Thyroid gland (tissue), 4 donors: ENCODE measurements at regions not wholly inside any gene's neighbourhood (a gene's known extent, or its start where the extent isn't known, plus 50 kb on each side); places are given as distances from the start of the nearest gene placed in this dataset.

Experiments used
- POLR2A ChIP-seq, 2 donors: fragments of 450-650 bp; IDR thresholded peaks; one replicate each; pipeline ENCODE4 v1.6.1; 2017; ENCODE audit warnings: antibody characterized with exemption in 2 of 2, mild to moderate bottlenecking in 2 of 2, moderate library complexity in 1 of 2
- TF ChIP-seq, protein P1 (sequence below), 6 experiments: fragments of 200-600 bp in 3 of 6; fragments of 450-650 bp in 3 of 6; sonication (generic) in 3 of 6; IDR thresholded peaks; one replicate each; pipeline ENCODE4 v1.5.1; 2016 to 2019; ENCODE audit warnings: antibody characterized with exemption in 6 of 6, mild to moderate bottlenecking in 2 of 6, inconsistent platforms in 1 of 6, moderate library complexity in 1 of 6

DNA sequence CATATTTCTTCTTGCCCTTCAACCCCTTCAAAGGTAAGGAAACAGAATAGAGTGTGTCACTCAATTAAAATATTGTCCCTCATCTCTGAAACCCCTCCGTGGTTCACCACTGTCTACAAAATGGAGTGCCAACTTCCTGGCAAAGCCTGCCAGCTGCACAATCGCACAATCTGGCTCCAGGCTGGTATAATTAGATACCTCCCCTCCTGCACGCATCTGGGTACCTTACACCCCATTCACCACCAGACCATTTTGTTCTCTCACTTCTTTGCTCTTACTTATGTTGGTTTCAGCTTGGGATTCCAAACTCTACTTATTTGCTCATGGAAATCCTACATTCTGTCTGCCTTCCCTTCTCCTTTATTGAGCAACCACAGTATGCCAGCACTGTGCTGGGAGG lies 314.9 kb downstream of the NUAK1 start:
- TF ChIP-seq, protein P1, sequence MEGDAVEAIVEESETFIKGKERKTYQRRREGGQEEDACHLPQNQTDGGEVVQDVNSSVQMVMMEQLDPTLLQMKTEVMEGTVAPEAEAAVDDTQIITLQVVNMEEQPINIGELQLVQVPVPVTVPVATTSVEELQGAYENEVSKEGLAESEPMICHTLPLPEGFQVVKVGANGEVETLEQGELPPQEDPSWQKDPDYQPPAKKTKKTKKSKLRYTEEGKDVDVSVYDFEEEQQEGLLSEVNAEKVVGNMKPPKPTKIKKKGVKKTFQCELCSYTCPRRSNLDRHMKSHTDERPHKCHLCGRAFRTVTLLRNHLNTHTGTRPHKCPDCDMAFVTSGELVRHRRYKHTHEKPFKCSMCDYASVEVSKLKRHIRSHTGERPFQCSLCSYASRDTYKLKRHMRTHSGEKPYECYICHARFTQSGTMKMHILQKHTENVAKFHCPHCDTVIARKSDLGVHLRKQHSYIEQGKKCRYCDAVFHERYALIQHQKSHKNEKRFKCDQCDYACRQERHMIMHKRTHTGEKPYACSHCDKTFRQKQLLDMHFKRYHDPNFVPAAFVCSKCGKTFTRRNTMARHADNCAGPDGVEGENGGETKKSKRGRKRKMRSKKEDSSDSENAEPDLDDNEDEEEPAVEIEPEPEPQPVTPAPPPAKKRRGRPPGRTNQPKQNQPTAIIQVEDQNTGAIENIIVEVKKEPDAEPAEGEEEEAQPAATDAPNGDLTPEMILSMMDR (IDR thresholded peaks at IDR 0.05) = no peak
- TF ChIP-seq POLR2A (IDR thresholded peaks at IDR 0.05) = no peak
